ENCODE measurements at regions not wholly inside any gene's neighbourhood (a gene's known extent, or its start where the extent isn't known, plus 50 kb on each side); places are given as distances from the start of the nearest gene placed in this dataset.

DNA sequence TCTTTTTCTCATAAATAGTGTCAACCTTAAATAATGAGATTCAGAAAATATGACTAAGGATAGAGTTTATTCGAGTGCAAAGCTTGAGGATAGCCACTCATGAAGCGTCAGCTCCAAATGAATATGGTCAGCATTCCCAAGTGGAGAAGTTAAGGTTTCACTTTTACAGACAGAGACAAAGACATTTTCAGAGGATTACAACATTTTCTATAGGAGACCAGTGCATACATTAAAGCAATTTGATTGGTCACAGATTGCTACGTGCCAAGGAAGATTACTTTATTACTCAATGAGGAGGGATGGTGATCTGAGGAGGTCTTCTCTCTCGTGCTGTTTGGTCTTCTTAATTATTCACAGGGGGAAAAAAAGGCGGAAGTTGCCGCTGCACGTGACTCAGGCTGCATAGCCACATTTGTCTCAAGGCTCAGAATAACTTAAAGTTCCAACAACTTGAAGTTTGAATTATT lies 60.1 kb upstream of the SPATA31C2 start:
- Histone ChIP-seq H3K9me3 (ENCODE audit: control insufficient read depth, insufficient read depth, low read length) (no peaks in the 10 kb centered on the region; the same call in 1 of the 2 replicates), H3K4me1 (ENCODE audit: control insufficient read depth, low read length) (no peaks in the 10 kb centered on the region), H3K79me2 (ENCODE audit: control insufficient read depth, low read length) (no peaks in the 10 kb centered on the region), H3K4me3 (ENCODE audit: low read length) (no peak overlapping the region), H3K27ac (ENCODE audit: low read depth, low read length) (no peak overlapping the region), H4K20me1 (ENCODE audit: control insufficient read depth, insufficient read depth, low read depth, low read length) (no peaks in the 10 kb centered on the region), H3K9me2 (replicated peaks; ENCODE audit: control insufficient read depth, low read length) (no peaks in the 10 kb centered on the region), H3F3A (ENCODE audit: control insufficient read depth, insufficient read depth) (no peaks in the 10 kb centered on the region), H3K4me2 (ENCODE audit: low read length) (no peak overlapping the region), H3K27me3 (ENCODE audit: control insufficient read depth, low read length) (no peaks in the 10 kb centered on the region), H3K36me3 (ENCODE audit: control insufficient read depth, low read length) (no peaks in the 10 kb centered on the region)
- no peak for TF ChIP-seq EZH2phosphoT487 (IDR thresholded peaks at IDR 0.05; ENCODE audit: borderline replicate concordance, low read length)
- TF ChIP-seq, protein P1, sequence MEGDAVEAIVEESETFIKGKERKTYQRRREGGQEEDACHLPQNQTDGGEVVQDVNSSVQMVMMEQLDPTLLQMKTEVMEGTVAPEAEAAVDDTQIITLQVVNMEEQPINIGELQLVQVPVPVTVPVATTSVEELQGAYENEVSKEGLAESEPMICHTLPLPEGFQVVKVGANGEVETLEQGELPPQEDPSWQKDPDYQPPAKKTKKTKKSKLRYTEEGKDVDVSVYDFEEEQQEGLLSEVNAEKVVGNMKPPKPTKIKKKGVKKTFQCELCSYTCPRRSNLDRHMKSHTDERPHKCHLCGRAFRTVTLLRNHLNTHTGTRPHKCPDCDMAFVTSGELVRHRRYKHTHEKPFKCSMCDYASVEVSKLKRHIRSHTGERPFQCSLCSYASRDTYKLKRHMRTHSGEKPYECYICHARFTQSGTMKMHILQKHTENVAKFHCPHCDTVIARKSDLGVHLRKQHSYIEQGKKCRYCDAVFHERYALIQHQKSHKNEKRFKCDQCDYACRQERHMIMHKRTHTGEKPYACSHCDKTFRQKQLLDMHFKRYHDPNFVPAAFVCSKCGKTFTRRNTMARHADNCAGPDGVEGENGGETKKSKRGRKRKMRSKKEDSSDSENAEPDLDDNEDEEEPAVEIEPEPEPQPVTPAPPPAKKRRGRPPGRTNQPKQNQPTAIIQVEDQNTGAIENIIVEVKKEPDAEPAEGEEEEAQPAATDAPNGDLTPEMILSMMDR (IDR thresholded peaks at IDR 0.05; ENCODE audit: low read depth, low read length, poor library complexity, severe bottlenecking): no peak

DNA sequence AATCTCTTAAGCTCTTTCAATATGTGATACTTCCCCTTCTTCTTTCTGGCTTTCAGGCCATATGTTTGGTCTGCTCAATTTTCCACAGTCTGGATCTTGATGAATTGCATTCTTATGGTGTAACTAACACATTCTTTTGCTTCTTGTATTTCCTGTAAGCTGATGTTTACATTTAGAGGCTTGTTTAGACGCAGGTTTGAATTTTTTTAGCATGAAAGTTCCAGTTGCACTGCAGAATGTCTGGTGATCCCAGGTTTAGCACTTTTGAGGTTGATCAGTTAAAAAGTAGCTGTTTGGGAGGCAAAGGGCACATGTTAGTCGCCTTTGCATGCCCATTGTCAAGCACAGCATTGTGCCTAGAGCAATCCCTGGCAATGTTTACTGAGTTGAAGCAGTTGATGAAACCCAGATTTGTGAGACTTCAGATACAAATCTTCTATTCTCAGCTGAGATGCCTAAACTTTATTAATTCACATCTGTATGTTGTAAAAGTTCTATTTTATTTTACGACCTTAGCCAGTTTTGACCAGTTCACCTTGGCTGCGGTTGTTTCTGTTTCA lies 59.6 kb upstream of the SPATA31C2 start:
- Histone ChIP-seq H3K4me3 (ENCODE audit: low read length) (no peak overlapping the region), H3F3A (ENCODE audit: control insufficient read depth, insufficient read depth) (no peaks in the 10 kb centered on the region), H3K4me1 (ENCODE audit: control insufficient read depth, low read length) (no peaks in the 10 kb centered on the region), H3K79me2 (ENCODE audit: control insufficient read depth, low read length) (no peaks in the 10 kb centered on the region), H4K20me1 (ENCODE audit: control insufficient read depth, insufficient read depth, low read depth, low read length) (no peaks in the 10 kb centered on the region), H3K27ac (ENCODE audit: low read depth, low read length) (no peak overlapping the region), H3K36me3 (ENCODE audit: control insufficient read depth, low read length) (no peaks in the 10 kb centered on the region), H3K27me3 (ENCODE audit: control insufficient read depth, low read length) (no peaks in the 10 kb centered on the region), H3K9me3 (ENCODE audit: control insufficient read depth, insufficient read depth, low read length) (no peaks in the 10 kb centered on the region; the same call in 1 of the 2 replicates), H3K9me2 (replicated peaks; ENCODE audit: control insufficient read depth, low read length) (no peaks in the 10 kb centered on the region), H3K4me2 (ENCODE audit: low read length) (no peak overlapping the region)
- TF ChIP-seq EZH2phosphoT487 (IDR thresholded peaks at IDR 0.05; ENCODE audit: borderline replicate concordance, low read length): no peak
- TF ChIP-seq, protein P1 (IDR thresholded peaks at IDR 0.05; ENCODE audit: low read depth, low read length, poor library complexity, severe bottlenecking): no peak

DNA sequence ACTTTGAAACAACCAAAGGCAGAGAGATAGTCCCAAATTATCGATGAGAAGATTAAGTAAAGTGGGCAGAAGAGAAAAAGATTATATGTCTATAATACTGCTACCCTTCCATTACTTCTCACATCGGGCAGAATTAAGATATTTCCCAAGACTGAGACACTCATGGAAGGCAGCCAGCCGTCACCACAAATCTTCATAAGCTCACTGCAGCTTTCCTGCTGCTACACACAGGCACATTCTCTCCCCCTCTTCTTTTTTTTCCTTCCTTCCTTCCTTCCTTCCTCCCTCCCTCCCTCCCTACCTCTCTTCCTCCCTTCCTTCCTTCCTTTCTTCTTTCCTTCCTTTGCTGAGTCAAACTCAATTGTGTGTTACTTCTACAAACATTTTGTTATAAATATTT lies 58.7 kb upstream of the SPATA31C2 start:
- Histone ChIP-seq H3K27ac (ENCODE audit: low read depth, low read length) (no peak overlapping the region), H3K9me3 (ENCODE audit: control insufficient read depth, insufficient read depth, low read length) (no peaks in the 10 kb centered on the region; the same call in 1 of the 2 replicates), H4K20me1 (ENCODE audit: control insufficient read depth, insufficient read depth, low read depth, low read length) (no peaks in the 10 kb centered on the region), H3K79me2 (ENCODE audit: control insufficient read depth, low read length) (no peaks in the 10 kb centered on the region), H3K4me3 (ENCODE audit: low read length) (no peak overlapping the region), H3K36me3 (ENCODE audit: control insufficient read depth, low read length) (no peaks in the 10 kb centered on the region), H3K4me2 (ENCODE audit: low read length) (no peak overlapping the region), H3F3A (ENCODE audit: control insufficient read depth, insufficient read depth) (no peaks in the 10 kb centered on the region), H3K27me3 (ENCODE audit: control insufficient read depth, low read length) (no peaks in the 10 kb centered on the region), H3K4me1 (ENCODE audit: control insufficient read depth, low read length) (no peaks in the 10 kb centered on the region), H3K9me2 (replicated peaks; ENCODE audit: control insufficient read depth, low read length) (no peaks in the 10 kb centered on the region)
- TF ChIP-seq, protein P1 (IDR thresholded peaks at IDR 0.05; ENCODE audit: low read depth, low read length, poor library complexity, severe bottlenecking): no peak
- TF ChIP-seq EZH2phosphoT487 (IDR thresholded peaks at IDR 0.05; ENCODE audit: borderline replicate concordance, low read length): no peak

Measured in DOHH2 (cell line).